IPS-18a (cell line): ENCODE measurements at regions not wholly inside any gene's neighbourhood (a gene's known extent, or its start where the extent isn't known, plus 50 kb on each side); places are given as distances from the start of the nearest gene placed in this dataset.

ENCODE experiments used
- H3K27ac ChIP-seq: one replicate; pipeline ENCODE4 v1.5.1; 2013; ENCODE audit warnings: low read length
- H3K27me3 ChIP-seq: one replicate; pipeline ENCODE4 v1.6.1; 2013; ENCODE audit warnings: mild to moderate bottlenecking, low read length; ENCODE audit not compliant: control insufficient read depth, insufficient read depth
- H3K36me3 ChIP-seq: one replicate; pipeline ENCODE4 v1.6.1; 2013; ENCODE audit warnings: low read depth, low read length; ENCODE audit not compliant: control insufficient read depth
- H3K4me1 ChIP-seq: one replicate; pipeline ENCODE4 v1.6.1; 2013; ENCODE audit warnings: low read depth, low read length; ENCODE audit not compliant: control insufficient read depth
- H3K4me3 ChIP-seq: one replicate; pipeline ENCODE4 v1.5.1; 2013; ENCODE audit warnings: low read length
- H3K9ac ChIP-seq: one replicate; pipeline ENCODE4 v1.6.1; 2013; ENCODE audit warnings: mild to moderate bottlenecking, low read length, moderate library complexity
- H3K9me3 ChIP-seq: one replicate; pipeline ENCODE4 v1.6.1; 2013; ENCODE audit warnings: low read depth, low read length; ENCODE audit not compliant: control insufficient read depth

- Histone ChIP-seq H3K9ac (no peak overlapping the region), H3K4me3 (no peak overlapping the region), H3K9me3 (no peaks in the 10 kb centered on the region)
Observed at GRCh38 chr3:104887619-104888018, 479.1 kb upstream of the ALCAM start.

GRCh38 chr3:104892044-104892443 lies 474.7 kb upstream of the ALCAM start:
- Histone ChIP-seq H3K9ac (no peak overlapping the region), H3K27ac (no peak overlapping the region), H3K4me1 (peaks cover 6% of the 10 kb centered on the region), H3K4me3 (no peak overlapping the region), H3K36me3 (no peaks in the 10 kb centered on the region), H3K27me3 (no peaks in the 10 kb centered on the region), H3K9me3 (no peaks in the 10 kb centered on the region)

More at GRCh38 chr3:104887619-104888018, 479.1 kb upstream of the ALCAM start:
- no peaks in the 10 kb centered on the region for H3K27me3 ChIP-seq
- H3K36me3 ChIP-seq, result no peaks in the 10 kb centered on the region
- peaks cover 6% of the 10 kb centered on the region for H3K4me1 ChIP-seq
- no peak overlapping the region for H3K27ac ChIP-seq

GRCh38 chr3:104896624-104897023 lies 470.1 kb upstream of the ALCAM start:
- Histone ChIP-seq H3K36me3 (no peaks in the 10 kb centered on the region), H3K27ac (no peak overlapping the region), H3K4me3 (no peak overlapping the region), H3K9me3 (no peaks in the 10 kb centered on the region), H3K27me3 (no peaks in the 10 kb centered on the region), H3K4me1 (peaks cover 6% of the 10 kb centered on the region), H3K9ac (no peak overlapping the region)

- Histone ChIP-seq H3K9me3 (peaks cover 3% of the 10 kb centered on the region), H3K4me1 (no peaks in the 10 kb centered on the region), H3K9ac (no peak overlapping the region), H3K4me3 (no peak overlapping the region), H3K27ac (no peak overlapping the region), H3K36me3 (no peaks in the 10 kb centered on the region), H3K27me3 (no peaks in the 10 kb centered on the region)
Observed at GRCh38 chr3:104901396-104901795, 465.3 kb upstream of the ALCAM start.

- H3K27me3 ChIP-seq, result no peaks in the 10 kb centered on the region
- no peaks in the 10 kb centered on the region for H3K4me1 ChIP-seq
- H3K4me3 ChIP-seq, result no peak overlapping the region
- peaks cover 3% of the 10 kb centered on the region for H3K9me3 ChIP-seq
- no peak overlapping the region for H3K27ac ChIP-seq
- no peaks in the 10 kb centered on the region for H3K36me3 ChIP-seq
- no peak overlapping the region for H3K9ac ChIP-seq
Observed at GRCh38 chr3:104903064-104903463, 463.6 kb upstream of the ALCAM start.

GRCh38 chr3:104906001-104906639 lies 460.6 kb upstream of the ALCAM start:
- Histone ChIP-seq H3K9ac (no peak overlapping the region), H3K4me1 (peaks cover 7% of the 10 kb centered on the region), H3K9me3 (peaks cover 3% of the 10 kb centered on the region), H3K4me3 (no peak overlapping the region), H3K27me3 (no peaks in the 10 kb centered on the region), H3K36me3 (no peaks in the 10 kb centered on the region), H3K27ac (no peak overlapping the region)

- H3K9me3 ChIP-seq, result peaks cover 2% of the 10 kb centered on the region
- H3K36me3 ChIP-seq, result no peaks in the 10 kb centered on the region
- H3K9ac ChIP-seq, result no peak overlapping the region
- H3K4me1 ChIP-seq, result peaks cover 11% of the 10 kb centered on the region
- no peak overlapping the region for H3K4me3 ChIP-seq
- no peaks in the 10 kb centered on the region for H3K27me3 ChIP-seq
- no peak overlapping the region for H3K27ac ChIP-seq
Observed at GRCh38 chr3:104907507-104907906, 459.2 kb upstream of the ALCAM start.

- H3K36me3 ChIP-seq, result no peaks in the 10 kb centered on the region
- no peak overlapping the region for H3K4me3 ChIP-seq
- H3K9me3 ChIP-seq, result no peaks in the 10 kb centered on the region
- peaks cover 11% of the 10 kb centered on the region for H3K4me1 ChIP-seq
- no peak overlapping the region for H3K27ac ChIP-seq
- no peak overlapping the region for H3K9ac ChIP-seq
- no peaks in the 10 kb centered on the region for H3K27me3 ChIP-seq
Observed at GRCh38 chr3:104908761-104909160, 457.9 kb upstream of the ALCAM start.

GRCh38 chr3:104909198-104909597 lies 457.5 kb upstream of the ALCAM start:
- H3K4me1 ChIP-seq, result peaks cover 11% of the 10 kb centered on the region
- no peaks in the 10 kb centered on the region for H3K36me3 ChIP-seq
- no peaks in the 10 kb centered on the region for H3K9me3 ChIP-seq
- no peak overlapping the region for H3K4me3 ChIP-seq
- no peak overlapping the region for H3K27ac ChIP-seq
- no peaks in the 10 kb centered on the region for H3K27me3 ChIP-seq
- H3K9ac ChIP-seq, result no peak overlapping the region

- Histone ChIP-seq H3K9ac (no peak overlapping the region), H3K27ac (no peak overlapping the region), H3K9me3 (no peaks in the 10 kb centered on the region)
Observed at GRCh38 chr3:104909721-104910120, 457.0 kb upstream of the ALCAM start.

GRCh38 chr3:104911376-104911775 lies 455.3 kb upstream of the ALCAM start:
- peaks cover 15% of the 10 kb centered on the region for H3K4me1 ChIP-seq
- H3K36me3 ChIP-seq, result no peaks in the 10 kb centered on the region
- H3K4me3 ChIP-seq, result no peak overlapping the region
- no peak overlapping the region for H3K27ac ChIP-seq
- no peaks in the 10 kb centered on the region for H3K27me3 ChIP-seq
- H3K9ac ChIP-seq, result no peak overlapping the region
- H3K9me3 ChIP-seq, result no peaks in the 10 kb centered on the region

More at GRCh38 chr3:104909721-104910120, 457.0 kb upstream of the ALCAM start:
- H3K27me3 ChIP-seq, result no peaks in the 10 kb centered on the region
- no peak overlapping the region for H3K4me3 ChIP-seq
- no peaks in the 10 kb centered on the region for H3K36me3 ChIP-seq
- peaks cover 11% of the 10 kb centered on the region for H3K4me1 ChIP-seq

- H3K36me3 ChIP-seq, result no peaks in the 10 kb centered on the region
- no peaks in the 10 kb centered on the region for H3K27me3 ChIP-seq
- H3K27ac ChIP-seq, result no peak overlapping the region
- H3K9ac ChIP-seq, result no peak overlapping the region
- no peak overlapping the region for H3K4me3 ChIP-seq
- no peaks in the 10 kb centered on the region for H3K9me3 ChIP-seq
- H3K4me1 ChIP-seq, result peaks cover 4% of the 10 kb centered on the region
Observed at GRCh38 chr3:104916971-104917370, 449.7 kb upstream of the ALCAM start.
